ENCODE measurements at regions not wholly inside any gene's neighbourhood (a gene's known extent, or its start where the extent isn't known, plus 50 kb on each side); places are given as distances from the start of the nearest gene placed in this dataset.
"Not testable (repeated sequence)": the region's sequence is repeated elsewhere in the genome, so short reads cannot be mapped to it uniquely, and the experiment has no call there.

- Histone ChIP-seq H3K4me1 (ENCODE audit: insufficient read depth, low read length) (no peaks in the 10 kb centered on the region), H4K20me1 (ENCODE audit: insufficient read depth, low read length) (no peaks in the 10 kb centered on the region), H2AFZ (ENCODE audit: low read length) (no peak overlapping the region), H3K79me2 (ENCODE audit: insufficient read depth, low read length) (no peaks in the 10 kb centered on the region), H3K36me3 (ENCODE audit: insufficient read depth, low read length) (no peaks in the 10 kb centered on the region), H3K4me3 (ENCODE audit: insufficient read depth, low read length) (no peak overlapping the region), H3K4me2 (ENCODE audit: insufficient read depth, low read length) (no peak overlapping the region), H3K9me3 (ENCODE audit: low read depth, low read length) (no peaks in the 10 kb centered on the region), H3K27ac (ENCODE audit: low read depth, low read length) (no peak overlapping the region), H3K27me3 (ENCODE audit: insufficient read depth, low read length) (no peaks in the 10 kb centered on the region)
- TF ChIP-seq CTCF (IDR thresholded peaks at IDR 0.05; ENCODE audit: extremely low read depth, low read depth, low read length), result peak; percentile 57
- DNase-seq (ENCODE audit: insufficient read length, low spot score, missing footprints), result peak; percentile 76
These were observed 332.1 kb downstream of the ARRDC4 start for GRCh38 chr15:98292442-98293240.

GRCh38 chr15:98294126-98294525, 333.6 kb downstream of the ARRDC4 start:
- no peak for TF ChIP-seq CTCF (IDR thresholded peaks at IDR 0.05; ENCODE audit: extremely low read depth, low read depth, low read length)
- Histone ChIP-seq H3K79me2 (ENCODE audit: insufficient read depth, low read length) (no peaks in the 10 kb centered on the region), H2AFZ (ENCODE audit: low read length) (no peak overlapping the region), H4K20me1 (ENCODE audit: insufficient read depth, low read length) (no peaks in the 10 kb centered on the region), H3K4me1 (ENCODE audit: insufficient read depth, low read length) (no peaks in the 10 kb centered on the region), H3K27ac (ENCODE audit: low read depth, low read length) (no peak overlapping the region), H3K36me3 (ENCODE audit: insufficient read depth, low read length) (no peaks in the 10 kb centered on the region), H3K4me2 (ENCODE audit: insufficient read depth, low read length) (no peak overlapping the region), H3K9me3 (ENCODE audit: low read depth, low read length) (no peaks in the 10 kb centered on the region), H3K4me3 (ENCODE audit: insufficient read depth, low read length) (no peak overlapping the region), H3K27me3 (ENCODE audit: insufficient read depth, low read length) (no peaks in the 10 kb centered on the region)
- DNase-seq (ENCODE audit: insufficient read length, low spot score, missing footprints), result no peak

- H3K4me1 ChIP-seq (ENCODE audit: insufficient read depth, low read length); H3K79me2 ChIP-seq (ENCODE audit: insufficient read depth, low read length); H3K36me3 ChIP-seq (ENCODE audit: insufficient read depth, low read length); H3K9me3 ChIP-seq (ENCODE audit: low read depth, low read length); H3K27me3 ChIP-seq (ENCODE audit: insufficient read depth, low read length); H3K4me2 ChIP-seq (ENCODE audit: insufficient read depth, low read length); H3K4me3 ChIP-seq (ENCODE audit: insufficient read depth, low read length); H2AFZ ChIP-seq (ENCODE audit: low read length); H3K27ac ChIP-seq (ENCODE audit: low read depth, low read length); H4K20me1 ChIP-seq (ENCODE audit: insufficient read depth, low read length): not testable (repeated sequence)
- DNase-seq (ENCODE audit: insufficient read length, low spot score, missing footprints), result peak; percentile 80
- TF ChIP-seq CTCF (IDR thresholded peaks at IDR 0.05; ENCODE audit: extremely low read depth, low read depth, low read length), result peak; percentile 39
These were observed 334.7 kb downstream of the ARRDC4 start for GRCh38 chr15:98295101-98295759.

GRCh38 chr15:98296653-98297052, 336.1 kb downstream of the ARRDC4 start:
- Histone ChIP-seq H4K20me1 (ENCODE audit: insufficient read depth, low read length) (no peaks in the 10 kb centered on the region), H3K4me1 (ENCODE audit: insufficient read depth, low read length) (no peaks in the 10 kb centered on the region), H3K27ac (ENCODE audit: low read depth, low read length) (no peak overlapping the region), H3K27me3 (ENCODE audit: insufficient read depth, low read length) (no peaks in the 10 kb centered on the region), H3K79me2 (ENCODE audit: insufficient read depth, low read length) (no peaks in the 10 kb centered on the region), H3K4me2 (ENCODE audit: insufficient read depth, low read length) (no peak overlapping the region), H3K9me3 (ENCODE audit: low read depth, low read length) (no peaks in the 10 kb centered on the region), H3K4me3 (ENCODE audit: insufficient read depth, low read length) (no peak overlapping the region), H2AFZ (ENCODE audit: low read length) (no peak overlapping the region), H3K36me3 (ENCODE audit: insufficient read depth, low read length) (no peaks in the 10 kb centered on the region)
- TF ChIP-seq CTCF (IDR thresholded peaks at IDR 0.05; ENCODE audit: extremely low read depth, low read depth, low read length), result no peak
- DNase-seq (ENCODE audit: insufficient read length, low spot score, missing footprints), result no peak

Data from osteoblast (primary cell).